H1 (cell line): ENCODE measurements at regions not wholly inside any gene's neighbourhood (a gene's known extent, or its start where the extent isn't known, plus 50 kb on each side); places are given as distances from the start of the nearest gene placed in this dataset.

ENCODE experiments used
- CTCF ChIA-PET: fragments of 300-600 bp; sonication (Branson Sonifier 250); formaldehyde crosslinking; loops from one replicate; lab custom pipeline; 2021; ENCODE audit not compliant: partially characterized antibody; lab: Charles Lee
- POLR2A ChIA-PET: fragments of 300-600 bp; sonication (Branson Sonifier 250); formaldehyde crosslinking; loops from one replicate; lab custom pipeline; 2021; ENCODE audit warnings: inconsistent platforms; ENCODE audit not compliant: partially characterized antibody; lab: Charles Lee
- DNase-seq, 2 experiments: peaks; one replicate each; pipeline versions ENCODE4 v3.0.0 to v3.0.0-alpha.2; 2010 to 2022; ENCODE audit warnings: low spot score in 2 of 2, low read depth in 1 of 2, mixed read lengths in 1 of 2
- FAIRE-seq: peaks from 2 replicates; lab custom pipeline; 2011; peaks lifted over from hg19 to GRCh38; lab: Jason Lieb, UNC
- H2AFZ ChIP-seq: 2 replicates; pipeline ENCODE4 v1.8.1; 2012; ENCODE audit warnings: low read length, inconsistent platforms
- H2AK5ac ChIP-seq: 2 replicates; pipeline ENCODE4 v1.6.1; 2013; ENCODE audit warnings: low read depth, low read length
- H2BK120ac ChIP-seq: replicated peaks from 2 replicates; pipeline ENCODE3; 2013; ENCODE audit warnings: low read depth, low read length, inconsistent platforms
- H2BK12ac ChIP-seq: 2 replicates; pipeline ENCODE4 v1.6.1; 2013; ENCODE audit warnings: low read depth, low read length
- H2BK15ac ChIP-seq: 2 replicates; pipeline ENCODE4 v1.6.1; 2013; ENCODE audit warnings: low read length
- H2BK20ac ChIP-seq: 2 replicates; pipeline ENCODE4 v1.6.1; 2013; ENCODE audit warnings: low read length
- H2BK5ac ChIP-seq: 2 replicates; pipeline ENCODE4 v1.6.1; 2013; ENCODE audit warnings: low read depth, low read length
- H3K14ac ChIP-seq: 2 replicates; pipeline ENCODE4 v1.6.1; 2013; ENCODE audit warnings: inconsistent platforms; ENCODE audit not compliant: insufficient read length
- H3K18ac ChIP-seq: 2 replicates; pipeline ENCODE4 v1.6.1; 2013; ENCODE audit warnings: low read length; ENCODE audit errors: extremely low read depth
- H3K23ac ChIP-seq: 2 replicates; pipeline ENCODE4 v1.6.1; 2013; ENCODE audit warnings: inconsistent platforms; ENCODE audit not compliant: insufficient read length
- H3K23me2 ChIP-seq: 2 replicates; pipeline ENCODE4 v1.6.1; 2013; ENCODE audit warnings: low read depth, low read length
- H3K27ac ChIP-seq: 2 replicates; pipeline ENCODE4 v1.6.1; 2011; ENCODE audit warnings: low read depth, low read length, inconsistent platforms
- H3K27me3 ChIP-seq, 4 experiments: replicated peaks in 1 of 4; 1 replicate in 1 of 4; 2 replicates in 3 of 4; pipeline versions ENCODE4 v1.6.1 to v1.8.1; 2011 to 2013; ENCODE audit warnings: low read length in 3 of 4, mild to moderate bottlenecking in 3 of 4, inconsistent platforms in 2 of 4, mixed read lengths in 2 of 4, moderate library complexity in 1 of 4; ENCODE audit not compliant: control insufficient read depth in 3 of 4, insufficient read depth in 3 of 4; ENCODE audit errors: extremely low read depth in 1 of 4
- H3K36me3 ChIP-seq, 4 experiments: 2 replicates each; pipeline versions ENCODE4 v1.6.1 to v1.8.1; 2011 to 2013; ENCODE audit warnings: mild to moderate bottlenecking in 4 of 4, low read length in 3 of 4, moderate library complexity in 2 of 4, control low read depth in 1 of 4, inconsistent platforms in 1 of 4; ENCODE audit not compliant: insufficient read depth in 4 of 4, control insufficient read depth in 2 of 4
- H3K4ac ChIP-seq: replicated peaks from 2 replicates; pipeline ENCODE3; 2013; ENCODE audit warnings: low read length, low read depth, mixed read lengths, inconsistent platforms; ENCODE audit not compliant: insufficient read length
- H3K4me1 ChIP-seq, 4 experiments: replicated peaks in 1 of 4; 1 replicate in 1 of 4; 2 replicates in 3 of 4; pipeline versions ENCODE4 v1.6.1 to v1.8.1; 2011 to 2013; ENCODE audit warnings: low read length in 3 of 4, inconsistent platforms in 2 of 4, mixed read lengths in 1 of 4; ENCODE audit not compliant: insufficient read depth in 4 of 4, control insufficient read depth in 3 of 4
- H3K4me2 ChIP-seq, 2 experiments: 2 replicates each; pipeline versions ENCODE4 v1.6.1 to v1.8.1; 2011 to 2013; ENCODE audit warnings: low read depth in 2 of 2, low read length in 2 of 2, control low read depth in 1 of 2, inconsistent platforms in 1 of 2, mild to moderate bottlenecking in 1 of 2; ENCODE audit not compliant: insufficient read depth in 1 of 2
- H3K4me3 ChIP-seq, 4 experiments: fragments of 200-600, 300-600 bp in 1 of 4; sonication (generic), shearing (Covaris generic), sonication (Bioruptor Twin) in 1 of 4; 2 replicates each; pipeline versions ENCODE4 v1.5.1 to v1.8.1; 2011 to 2016; ENCODE audit warnings: low read length in 4 of 4, low read depth in 3 of 4, control low read depth in 2 of 4, inconsistent platforms in 2 of 4, mild to moderate bottlenecking in 2 of 4, mixed read lengths in 1 of 4, moderate library complexity in 1 of 4; ENCODE audit not compliant: insufficient read depth in 2 of 4; ENCODE audit errors: extremely low read depth in 1 of 4
- H3K56ac ChIP-seq: replicated peaks from 2 replicates; pipeline ENCODE3; 2013; ENCODE audit warnings: low read depth, mild to moderate bottlenecking, mixed read lengths, low read length, inconsistent platforms; ENCODE audit not compliant: insufficient read length
- H3K79me1 ChIP-seq: 2 replicates; pipeline ENCODE4 v1.6.1; 2013; ENCODE audit warnings: low read depth, low read length, control low read depth
- H3K79me2 ChIP-seq, 2 experiments: 2 replicates each; pipeline versions ENCODE4 v1.6.1 to v1.8.1; 2012 to 2013; ENCODE audit warnings: low read length in 2 of 2, mild to moderate bottlenecking in 2 of 2, inconsistent platforms in 1 of 2; ENCODE audit not compliant: insufficient read depth in 2 of 2, control insufficient read depth in 1 of 2
- H3K9ac ChIP-seq, 4 experiments: replicated peaks in 1 of 4; 1 replicate in 1 of 4; 2 replicates in 3 of 4; pipeline versions ENCODE4 v1.6.1 to v1.8.1; 2011 to 2013; ENCODE audit warnings: low read depth in 3 of 4, low read length in 3 of 4, control low read depth in 2 of 4, mild to moderate bottlenecking in 2 of 4, moderate library complexity in 2 of 4, inconsistent platforms in 1 of 4; ENCODE audit errors: extremely low read depth in 1 of 4
- H3K9me3 ChIP-seq, 2 experiments: 2 replicates each; pipeline versions ENCODE4 v1.6.1 to v1.8.1; 2012 to 2013; ENCODE audit warnings: mild to moderate bottlenecking in 2 of 2, moderate library complexity in 2 of 2, control low read depth in 1 of 2, inconsistent platforms in 1 of 2, low read depth in 1 of 2, low read length in 1 of 2, mixed read lengths in 1 of 2; ENCODE audit not compliant: insufficient read depth in 2 of 2
- H4K20me1 ChIP-seq, 2 experiments: replicated peaks in 1 of 2; 2 replicates each; pipeline versions ENCODE3 to v1.8.1; 2011 to 2013; ENCODE audit warnings: inconsistent platforms in 2 of 2, low read length in 2 of 2, mild to moderate bottlenecking in 1 of 2; ENCODE audit not compliant: insufficient read depth in 2 of 2, control insufficient read depth in 1 of 2
- H4K5ac ChIP-seq: 2 replicates; pipeline ENCODE4 v1.6.1; 2013; ENCODE audit warnings: low read length, low read depth, mixed read lengths, inconsistent platforms; ENCODE audit not compliant: insufficient read length
- H4K8ac ChIP-seq: 2 replicates; pipeline ENCODE4 v1.8.0; 2013; ENCODE audit warnings: mild to moderate bottlenecking, moderate library complexity, low read length, inconsistent platforms; ENCODE audit not compliant: insufficient read depth; ENCODE audit errors: extremely low read depth
- H4K91ac ChIP-seq: replicated peaks from 2 replicates; pipeline ENCODE3; 2013; ENCODE audit warnings: low read length, mixed read lengths, inconsistent platforms; ENCODE audit not compliant: insufficient read length
- CEBPB ChIP-seq: IDR thresholded peaks from 2 replicates; pipeline ENCODE4 v1.6.1; 2012; ENCODE audit warnings: low read depth, low read length
- WGBS, 2 experiments: shearing (Covaris generic) in 1 of 2; methylation state at CpG; one replicate each; pipeline versions ENCODE4 v1.1.6 to v1.1.7; 2013 to 2015; ENCODE audit warnings: low lambda C conversion rate in 2 of 2, mixed read lengths in 2 of 2, inconsistent platforms in 1 of 2, low coverage in 1 of 2, missing lambda C conversion rate in 1 of 2; ENCODE audit not compliant: insufficient replicate concordance in 2 of 2, insufficient coverage in 1 of 2, insufficient read length in 1 of 2; ENCODE audit errors: extremely low coverage in 1 of 2, missing lambda C conversion rate in 1 of 2; 5-methylcytosine and 5-hydroxymethylcytosine counted together

- FAIRE-seq (no peak), DNase-seq (no peak)
- H2AK5ac ChIP-seq, result no peak overlapping the region
- H2BK5ac ChIP-seq, result 0 out of 2 replicates have a peak overlapping the region, but pooled peaks have one; percentile 83
- no peak overlapping the region for H3K23ac ChIP-seq
- H3K27me3 ChIP-seq, result no peaks in the 10 kb centered on the region
- H3K56ac ChIP-seq, result no peak overlapping the region
- H4K5ac ChIP-seq, result no peak overlapping the region
- no peak overlapping the region for H2BK120ac ChIP-seq
- H4K20me1 ChIP-seq, result no peaks in the 10 kb centered on the region
- H3K9ac ChIP-seq, result no peak overlapping the region
- no peaks in the 10 kb centered on the region for H3K79me1 ChIP-seq
- TF ChIP-seq CEBPB, result no peak
- TF ChIP-seq, all 59 proteins: peak for 0
- H3K4me3 ChIP-seq, result peak overlapping the region in 3 of 4 experiments; percentile 15 to 47 (median 26); a peak in 3 of 8 replicates
- no peak overlapping the region for H4K91ac ChIP-seq
- H3K4ac ChIP-seq, result no peak overlapping the region
- H2BK12ac ChIP-seq, result no peak overlapping the region
- peaks cover 3% of the 10 kb centered on the region for H3K23me2 ChIP-seq
- peaks cover 0 to 3% of the 10 kb centered on the region in 2 experiments; a peak in 2 of 4 replicates for H3K9me3 ChIP-seq
- POLR2A ChIA-PET, result interaction anchor here (1.0 kb wide), 1 partner anchor 32 kb away, joined by 6 read pairs; no protein-coding TSS in a partner anchor
- CTCF ChIA-PET, result interaction anchor here (1.2 to 3.0 kb wide), 3 partner anchors 24 to 30 kb away, joined by 4 to 17 read pairs (median 6); no protein-coding TSS in a partner anchor
- no peak overlapping the region for H3K27ac ChIP-seq
- no peaks in the 10 kb centered on the region for H3K79me2 ChIP-seq
- H3K4me1 ChIP-seq, result peaks cover 2 to 9% (median 3%) of the 10 kb centered on the region in 4 experiments; a peak in 3 of 7 replicates
- no peak overlapping the region for H3K14ac ChIP-seq
- H2BK20ac ChIP-seq, result no peak overlapping the region
- H3K4me2 ChIP-seq, result peak overlapping the region; percentile 58 to 83; a peak in 3 of 4 replicates
- no peak overlapping the region for H4K8ac ChIP-seq
- 54% methylated on average over 3 of the region's 3 CpGs; no CpG with 5 or more reads in 1 of the 2 experiments for WGBS, 2 experiments
- no peak overlapping the region for H2BK15ac ChIP-seq
- H3K36me3 ChIP-seq, result no peaks in the 10 kb centered on the region; a peak in 1 of 8 replicates
- H3K18ac ChIP-seq, result no peak overlapping the region
- peak overlapping the region; percentile 68; the same call in 1 of the 2 replicates for H2AFZ ChIP-seq
Observed at GRCh38 chr18:61605376-61606067, 272.3 kb downstream of the CDH20 start.
